Keratinocyte (primary cell): ENCODE measurements at regions not wholly inside any gene's neighbourhood (a gene's known extent, or its start where the extent isn't known, plus 50 kb on each side); places are given as distances from the start of the nearest gene placed in this dataset.

Experiments
- CTCF ChIP-seq, 3 experiments: IDR thresholded peaks in 1 of 3; conservative IDR thresholded peaks in 1 of 3; optimal IDR thresholded peaks in 1 of 3; 2 replicates in 2 of 3; 3 replicates in 1 of 3; pipeline versions ENCODE3 to v1.5.1; 2011; ENCODE audit warnings: low read length in 3 of 3, mild to moderate bottlenecking in 3 of 3, moderate library complexity in 2 of 3, control low read depth in 1 of 3, inconsistent platforms in 1 of 3; ENCODE audit not compliant: insufficient read depth in 2 of 3; ENCODE audit errors: extremely low read depth in 1 of 3
- EZH2 ChIP-seq: IDR thresholded peaks from one replicate; pipeline ENCODE4 v1.6.1; 2012; ENCODE audit warnings: inconsistent platforms, mild to moderate bottlenecking, low read length, moderate library complexity

GRCh38 chr6:104566411-104566810 is 293.3 kb downstream of the HACE1 start:
- no peak for TF ChIP-seq EZH2
- no peak for TF ChIP-seq CTCF (optimal IDR thresholded peaks at IDR 0.05 in 1 of 3, IDR thresholded peaks at IDR 0.05 in 1 of 3, conservative IDR thresholded peaks at IDR 0.05 in 1 of 3; ENCODE audit: extremely low read depth in 1 of 3, insufficient read depth in 2 of 3, low read length in 3 of 3)
